ENCODE measurements at regions not wholly inside any gene's neighbourhood (a gene's known extent, or its start where the extent isn't known, plus 50 kb on each side); places are given as distances from the start of the nearest gene placed in this dataset.

- no peak for TF ChIP-seq CTCF (IDR thresholded peaks at IDR 0.05)
- H3K9me3 ChIP-seq: no peaks in the 10 kb centered on the region
- H3K27ac ChIP-seq: no peak overlapping the region
- no peaks in the 10 kb centered on the region for H3K4me1 ChIP-seq (ENCODE audit: control insufficient read depth in 1 of 2, insufficient read depth in 1 of 2, low read depth in 1 of 2, low read length in 1 of 2)
- no peaks in the 10 kb centered on the region for H3K36me3 ChIP-seq
- no peaks in the 10 kb centered on the region for H3K27me3 ChIP-seq
- no peak overlapping the region for H3K4me3 ChIP-seq (ENCODE audit: low read depth in 1 of 2, low read length in 1 of 2)
Measured at GRCh38 chr5:107072967-107073366, 597.8 kb downstream of the EFNA5 start.

GRCh38 chr5:107072440-107072839 is 598.3 kb downstream of the EFNA5 start:
- H3K36me3 ChIP-seq: no peaks in the 10 kb centered on the region
- H3K4me3 ChIP-seq (ENCODE audit: low read depth in 1 of 2, low read length in 1 of 2): no peak overlapping the region
- no peak overlapping the region for H3K27ac ChIP-seq
- no peaks in the 10 kb centered on the region for H3K4me1 ChIP-seq (ENCODE audit: control insufficient read depth in 1 of 2, insufficient read depth in 1 of 2, low read depth in 1 of 2, low read length in 1 of 2)
- no peaks in the 10 kb centered on the region for H3K27me3 ChIP-seq
- H3K9me3 ChIP-seq: no peaks in the 10 kb centered on the region
- TF ChIP-seq CTCF (IDR thresholded peaks at IDR 0.05): no peak

GRCh38 chr5:107068782-107069181 is 602.0 kb downstream of the EFNA5 start:
- Histone ChIP-seq H3K4me3 (ENCODE audit: low read depth in 1 of 2, low read length in 1 of 2) (no peak overlapping the region), H3K27me3 (no peaks in the 10 kb centered on the region), H3K4me1 (ENCODE audit: control insufficient read depth in 1 of 2, insufficient read depth in 1 of 2, low read depth in 1 of 2, low read length in 1 of 2) (no peaks in the 10 kb centered on the region), H3K27ac (no peak overlapping the region), H3K9me3 (no peaks in the 10 kb centered on the region), H3K36me3 (no peaks in the 10 kb centered on the region)
- TF ChIP-seq CTCF (IDR thresholded peaks at IDR 0.05): no peak

GRCh38 chr5:107067395-107067794 is 603.3 kb downstream of the EFNA5 start:
- Histone ChIP-seq H3K4me3 (ENCODE audit: low read depth in 1 of 2, low read length in 1 of 2) (no peak overlapping the region), H3K36me3 (no peaks in the 10 kb centered on the region), H3K4me1 (ENCODE audit: control insufficient read depth in 1 of 2, insufficient read depth in 1 of 2, low read depth in 1 of 2, low read length in 1 of 2) (no peaks in the 10 kb centered on the region), H3K9me3 (no peaks in the 10 kb centered on the region), H3K27ac (no peak overlapping the region), H3K27me3 (no peaks in the 10 kb centered on the region)
- TF ChIP-seq CTCF (IDR thresholded peaks at IDR 0.05): no peak

- H3K27ac ChIP-seq: no peak overlapping the region
- no peak overlapping the region for H3K4me3 ChIP-seq (ENCODE audit: low read depth in 1 of 2, low read length in 1 of 2)
- no peak for TF ChIP-seq CTCF (IDR thresholded peaks at IDR 0.05)
- H3K27me3 ChIP-seq: no peaks in the 10 kb centered on the region
- no peaks in the 10 kb centered on the region for H3K4me1 ChIP-seq (ENCODE audit: control insufficient read depth in 1 of 2, insufficient read depth in 1 of 2, low read depth in 1 of 2, low read length in 1 of 2)
- no peaks in the 10 kb centered on the region for H3K36me3 ChIP-seq
- H3K9me3 ChIP-seq: no peaks in the 10 kb centered on the region
Measured at GRCh38 chr5:107063511-107063910, 607.2 kb downstream of the EFNA5 start.

- H3K9me3 ChIP-seq: no peaks in the 10 kb centered on the region
- TF ChIP-seq CTCF (IDR thresholded peaks at IDR 0.05): no peak
Measured at GRCh38 chr5:107058803-107059202, 611.9 kb downstream of the EFNA5 start.

More at GRCh38 chr5:107058803-107059202, 611.9 kb downstream of the EFNA5 start:
- Histone ChIP-seq H3K4me1 (ENCODE audit: control insufficient read depth in 1 of 2, insufficient read depth in 1 of 2, low read depth in 1 of 2, low read length in 1 of 2) (no peaks in the 10 kb centered on the region), H3K4me3 (ENCODE audit: low read depth in 1 of 2, low read length in 1 of 2) (no peak overlapping the region), H3K27me3 (no peaks in the 10 kb centered on the region), H3K27ac (no peak overlapping the region), H3K36me3 (no peaks in the 10 kb centered on the region)

Data from neutrophil (primary cell).